ENCODE measurements at regions not wholly inside any gene's neighbourhood (a gene's known extent, or its start where the extent isn't known, plus 50 kb on each side); places are given as distances from the start of the nearest gene placed in this dataset.

DNA sequence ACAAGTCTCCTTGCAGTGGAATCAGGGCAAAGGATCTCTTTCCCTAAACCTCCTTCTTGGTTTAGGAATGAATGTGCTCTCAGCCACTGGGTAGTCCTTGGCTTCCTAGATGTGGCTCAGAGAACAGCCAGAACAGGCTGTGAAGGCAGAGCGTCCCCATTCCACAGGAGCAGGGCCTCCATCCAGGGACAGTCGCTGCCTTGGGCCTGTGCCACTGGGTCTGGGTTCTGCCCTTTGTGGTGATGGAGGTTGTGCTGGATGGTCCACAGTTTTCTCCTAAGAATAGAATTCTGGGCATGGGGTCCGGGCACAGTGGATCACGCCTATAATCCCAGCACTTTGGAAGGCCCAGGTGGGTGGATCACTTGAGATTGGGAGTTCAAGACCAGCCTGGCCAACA lies 516.5 kb upstream of the RAB6C start:
- H2AFZ ChIP-seq (ENCODE audit: low read length) = no peak overlapping the region
- no peaks in the 10 kb centered on the region for H3K36me3 ChIP-seq (ENCODE audit: insufficient read depth, low read length)
- H3K9me3 ChIP-seq (ENCODE audit: low read depth, low read length) = peaks cover 2% of the 10 kb centered on the region
- no peak for DNase-seq (ENCODE audit: insufficient read length, low spot score, missing footprints)
- TF ChIP-seq, protein P1, sequence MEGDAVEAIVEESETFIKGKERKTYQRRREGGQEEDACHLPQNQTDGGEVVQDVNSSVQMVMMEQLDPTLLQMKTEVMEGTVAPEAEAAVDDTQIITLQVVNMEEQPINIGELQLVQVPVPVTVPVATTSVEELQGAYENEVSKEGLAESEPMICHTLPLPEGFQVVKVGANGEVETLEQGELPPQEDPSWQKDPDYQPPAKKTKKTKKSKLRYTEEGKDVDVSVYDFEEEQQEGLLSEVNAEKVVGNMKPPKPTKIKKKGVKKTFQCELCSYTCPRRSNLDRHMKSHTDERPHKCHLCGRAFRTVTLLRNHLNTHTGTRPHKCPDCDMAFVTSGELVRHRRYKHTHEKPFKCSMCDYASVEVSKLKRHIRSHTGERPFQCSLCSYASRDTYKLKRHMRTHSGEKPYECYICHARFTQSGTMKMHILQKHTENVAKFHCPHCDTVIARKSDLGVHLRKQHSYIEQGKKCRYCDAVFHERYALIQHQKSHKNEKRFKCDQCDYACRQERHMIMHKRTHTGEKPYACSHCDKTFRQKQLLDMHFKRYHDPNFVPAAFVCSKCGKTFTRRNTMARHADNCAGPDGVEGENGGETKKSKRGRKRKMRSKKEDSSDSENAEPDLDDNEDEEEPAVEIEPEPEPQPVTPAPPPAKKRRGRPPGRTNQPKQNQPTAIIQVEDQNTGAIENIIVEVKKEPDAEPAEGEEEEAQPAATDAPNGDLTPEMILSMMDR (IDR thresholded peaks at IDR 0.05; ENCODE audit: extremely low read depth, low read depth, low read length) = no peak
- no peak overlapping the region for H3K4me2 ChIP-seq (ENCODE audit: insufficient read depth, low read length)
- no peaks in the 10 kb centered on the region for H3K4me1 ChIP-seq (ENCODE audit: insufficient read depth, low read length)
- no peak overlapping the region for H3K4me3 ChIP-seq (ENCODE audit: insufficient read depth, low read length)
- H4K20me1 ChIP-seq (ENCODE audit: insufficient read depth, low read length) = no peaks in the 10 kb centered on the region
- no peak overlapping the region for H3K27ac ChIP-seq (ENCODE audit: low read depth, low read length)
- H3K79me2 ChIP-seq (ENCODE audit: insufficient read depth, low read length) = no peaks in the 10 kb centered on the region
- no peaks in the 10 kb centered on the region for H3K27me3 ChIP-seq (ENCODE audit: insufficient read depth, low read length)

DNA sequence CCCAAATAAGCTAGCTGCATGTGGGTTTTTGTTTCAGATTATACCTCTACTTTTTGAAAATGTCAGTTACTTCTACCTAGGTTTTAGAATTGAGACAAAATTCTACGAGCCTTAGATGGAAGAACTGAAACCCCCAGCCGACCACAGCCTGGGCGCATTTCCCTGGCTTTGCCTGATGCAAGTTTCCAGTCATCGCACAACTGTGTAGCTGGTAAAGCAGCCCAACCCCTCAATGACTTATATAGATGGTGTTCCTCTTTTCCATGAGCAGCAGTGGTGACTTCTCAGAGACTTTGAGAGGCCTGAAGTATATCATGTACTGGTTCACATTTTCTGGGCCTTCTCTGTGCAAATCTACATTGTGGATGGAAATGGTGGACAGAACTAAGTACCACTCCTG lies 515.4 kb upstream of the RAB6C start:
- Histone ChIP-seq H3K4me1 (ENCODE audit: insufficient read depth, low read length) (no peaks in the 10 kb centered on the region), H3K79me2 (ENCODE audit: insufficient read depth, low read length) (no peaks in the 10 kb centered on the region), H3K9me3 (ENCODE audit: low read depth, low read length) (peaks cover 2% of the 10 kb centered on the region), H2AFZ (ENCODE audit: low read length) (no peak overlapping the region), H3K4me2 (ENCODE audit: insufficient read depth, low read length) (no peak overlapping the region), H3K27me3 (ENCODE audit: insufficient read depth, low read length) (no peaks in the 10 kb centered on the region), H3K36me3 (ENCODE audit: insufficient read depth, low read length) (no peaks in the 10 kb centered on the region), H4K20me1 (ENCODE audit: insufficient read depth, low read length) (no peaks in the 10 kb centered on the region), H3K4me3 (ENCODE audit: insufficient read depth, low read length) (no peak overlapping the region), H3K27ac (ENCODE audit: low read depth, low read length) (no peak overlapping the region)
- DNase-seq (ENCODE audit: insufficient read length, low spot score, missing footprints) = no peak
- TF ChIP-seq, protein P1 (IDR thresholded peaks at IDR 0.05; ENCODE audit: extremely low read depth, low read depth, low read length) = no peak

DNA sequence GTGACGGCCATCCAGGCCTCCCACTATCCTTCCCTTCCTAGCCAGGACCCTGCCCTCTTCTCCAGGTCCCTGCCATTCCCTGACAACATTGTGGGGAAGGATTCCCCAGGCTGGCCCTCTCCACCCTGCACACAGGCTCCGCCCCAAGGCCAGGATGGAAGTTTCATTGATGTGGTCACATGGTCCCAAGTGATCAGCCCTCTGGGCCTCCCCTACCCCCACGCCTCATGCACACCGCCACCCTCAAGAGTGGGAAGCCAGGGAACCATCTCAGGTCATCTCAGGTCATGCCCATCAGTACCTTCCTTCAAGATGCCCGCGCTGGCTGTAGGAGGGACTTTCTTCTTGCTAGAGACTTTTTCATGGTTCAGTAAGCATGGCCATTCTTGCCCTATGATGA lies 514.8 kb upstream of the RAB6C start:
- Histone ChIP-seq H3K36me3 (ENCODE audit: insufficient read depth, low read length) (no peaks in the 10 kb centered on the region), H3K4me3 (ENCODE audit: insufficient read depth, low read length) (no peak overlapping the region), H3K4me2 (ENCODE audit: insufficient read depth, low read length) (no peak overlapping the region), H4K20me1 (ENCODE audit: insufficient read depth, low read length) (no peaks in the 10 kb centered on the region), H3K27me3 (ENCODE audit: insufficient read depth, low read length) (no peaks in the 10 kb centered on the region), H3K79me2 (ENCODE audit: insufficient read depth, low read length) (no peaks in the 10 kb centered on the region), H2AFZ (ENCODE audit: low read length) (no peak overlapping the region), H3K9me3 (ENCODE audit: low read depth, low read length) (peaks cover 2% of the 10 kb centered on the region), H3K4me1 (ENCODE audit: insufficient read depth, low read length) (no peaks in the 10 kb centered on the region), H3K27ac (ENCODE audit: low read depth, low read length) (no peak overlapping the region)
- TF ChIP-seq, protein P1 (IDR thresholded peaks at IDR 0.05; ENCODE audit: extremely low read depth, low read depth, low read length) = no peak
- no peak for DNase-seq (ENCODE audit: insufficient read length, low spot score, missing footprints)

DNA sequence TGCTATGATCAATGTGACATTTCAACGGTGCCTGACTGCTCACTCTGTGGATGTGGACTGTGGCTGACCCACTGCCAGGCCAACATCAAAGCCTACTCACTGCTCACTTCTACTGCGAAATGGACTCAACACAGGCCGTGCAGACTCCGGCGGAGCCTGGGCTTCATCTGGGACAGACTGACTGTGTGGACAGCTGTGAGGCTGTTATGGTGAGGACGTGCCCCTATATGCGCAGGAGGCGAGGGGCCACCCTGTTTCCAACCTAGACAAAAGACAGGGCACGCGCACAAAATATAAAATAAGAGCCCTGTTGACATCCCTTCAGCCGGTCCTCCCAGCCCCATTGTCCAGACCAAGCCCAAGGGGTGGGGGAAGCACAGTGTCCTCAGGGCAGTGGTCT lies 514.4 kb upstream of the RAB6C start:
- H4K20me1 ChIP-seq (ENCODE audit: insufficient read depth, low read length) = no peaks in the 10 kb centered on the region
- no peaks in the 10 kb centered on the region for H3K27me3 ChIP-seq (ENCODE audit: insufficient read depth, low read length)
- no peak overlapping the region for H3K4me3 ChIP-seq (ENCODE audit: insufficient read depth, low read length)
- H3K79me2 ChIP-seq (ENCODE audit: insufficient read depth, low read length) = no peaks in the 10 kb centered on the region
- TF ChIP-seq, protein P1 (IDR thresholded peaks at IDR 0.05; ENCODE audit: extremely low read depth, low read depth, low read length) = no peak
- H3K36me3 ChIP-seq (ENCODE audit: insufficient read depth, low read length) = no peaks in the 10 kb centered on the region
- no peak overlapping the region for H3K27ac ChIP-seq (ENCODE audit: low read depth, low read length)
- H2AFZ ChIP-seq (ENCODE audit: low read length) = no peak overlapping the region
- no peaks in the 10 kb centered on the region for H3K4me1 ChIP-seq (ENCODE audit: insufficient read depth, low read length)
- H3K4me2 ChIP-seq (ENCODE audit: insufficient read depth, low read length) = no peak overlapping the region
- no peak for DNase-seq (ENCODE audit: insufficient read length, low spot score, missing footprints)
- peaks cover 2% of the 10 kb centered on the region for H3K9me3 ChIP-seq (ENCODE audit: low read depth, low read length)
